ENCODE measurements at regions not wholly inside any gene's neighbourhood (a gene's known extent, or its start where the extent isn't known, plus 50 kb on each side); places are given as distances from the start of the nearest gene placed in this dataset.

DNA sequence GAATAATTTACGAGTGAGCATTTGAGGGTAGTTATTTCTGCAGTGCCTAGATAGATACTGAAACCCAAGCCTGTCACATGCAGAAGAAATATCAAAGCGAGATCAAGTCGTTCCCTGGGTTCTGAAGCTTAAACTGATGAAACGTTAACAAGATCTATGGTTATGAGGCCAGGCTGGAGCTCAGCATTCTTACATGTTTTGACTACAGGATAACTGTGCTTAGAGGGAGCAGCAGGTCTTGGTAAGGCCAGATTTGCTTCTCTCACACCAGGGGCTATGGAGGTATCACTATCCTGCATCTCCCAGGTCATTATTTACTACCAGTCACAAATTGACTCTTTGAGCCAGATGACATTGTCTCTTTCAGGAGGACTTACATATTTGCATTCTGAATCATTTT lies 1401.4 kb upstream of the PRMT6 start:
- TF ChIP-seq, protein P1, sequence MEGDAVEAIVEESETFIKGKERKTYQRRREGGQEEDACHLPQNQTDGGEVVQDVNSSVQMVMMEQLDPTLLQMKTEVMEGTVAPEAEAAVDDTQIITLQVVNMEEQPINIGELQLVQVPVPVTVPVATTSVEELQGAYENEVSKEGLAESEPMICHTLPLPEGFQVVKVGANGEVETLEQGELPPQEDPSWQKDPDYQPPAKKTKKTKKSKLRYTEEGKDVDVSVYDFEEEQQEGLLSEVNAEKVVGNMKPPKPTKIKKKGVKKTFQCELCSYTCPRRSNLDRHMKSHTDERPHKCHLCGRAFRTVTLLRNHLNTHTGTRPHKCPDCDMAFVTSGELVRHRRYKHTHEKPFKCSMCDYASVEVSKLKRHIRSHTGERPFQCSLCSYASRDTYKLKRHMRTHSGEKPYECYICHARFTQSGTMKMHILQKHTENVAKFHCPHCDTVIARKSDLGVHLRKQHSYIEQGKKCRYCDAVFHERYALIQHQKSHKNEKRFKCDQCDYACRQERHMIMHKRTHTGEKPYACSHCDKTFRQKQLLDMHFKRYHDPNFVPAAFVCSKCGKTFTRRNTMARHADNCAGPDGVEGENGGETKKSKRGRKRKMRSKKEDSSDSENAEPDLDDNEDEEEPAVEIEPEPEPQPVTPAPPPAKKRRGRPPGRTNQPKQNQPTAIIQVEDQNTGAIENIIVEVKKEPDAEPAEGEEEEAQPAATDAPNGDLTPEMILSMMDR (IDR thresholded peaks at IDR 0.05; ENCODE audit: low read depth, low read length), result no peak
- no peak overlapping the region for H3K4me3 ChIP-seq (ENCODE audit: low read depth, low read length)

DNA sequence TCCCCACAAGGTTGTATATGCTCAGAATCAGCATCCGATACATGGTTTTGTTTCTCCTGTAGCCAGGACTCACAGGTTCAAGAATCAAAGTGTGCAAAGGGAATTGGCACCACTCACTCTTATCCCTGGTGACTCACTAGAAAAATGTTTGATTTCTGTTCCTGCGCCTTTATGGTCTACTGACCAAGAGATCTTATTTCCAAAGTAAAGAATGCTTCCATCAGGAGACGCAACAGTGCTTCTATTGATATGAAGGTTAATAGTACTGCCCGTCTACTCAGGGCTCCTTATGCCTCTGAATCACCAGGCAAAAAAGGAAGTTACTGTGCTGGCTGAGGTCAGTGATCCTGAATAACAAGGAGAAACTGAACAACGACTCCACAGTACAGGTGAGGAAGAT lies 1392.0 kb upstream of the PRMT6 start:
- H3K4me3 ChIP-seq (ENCODE audit: low read depth, low read length), result no peak overlapping the region
- TF ChIP-seq, protein P1 (IDR thresholded peaks at IDR 0.05; ENCODE audit: low read depth, low read length), result no peak

DNA sequence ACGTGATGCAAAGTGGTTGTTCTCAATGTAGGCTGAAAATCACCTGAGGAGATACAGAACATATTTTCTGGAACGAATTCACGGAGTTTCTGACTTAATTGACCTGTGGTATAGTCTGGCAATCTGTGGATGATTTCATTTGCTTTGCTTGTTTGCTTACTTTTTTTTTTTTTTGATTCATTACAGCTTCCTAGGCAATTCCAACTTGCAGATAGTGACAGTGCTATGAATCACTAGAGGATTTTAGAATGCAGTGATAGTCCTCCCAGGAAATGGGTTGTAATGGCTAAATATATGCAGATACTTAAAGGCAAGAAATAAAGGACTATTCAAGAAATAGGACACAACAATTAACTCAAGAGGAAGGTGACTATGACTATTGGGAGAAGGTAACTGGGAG lies 1378.1 kb upstream of the PRMT6 start:
- TF ChIP-seq, protein P1 (IDR thresholded peaks at IDR 0.05; ENCODE audit: low read depth, low read length), result no peak
- no peak overlapping the region for H3K4me3 ChIP-seq (ENCODE audit: low read depth, low read length)

DNA sequence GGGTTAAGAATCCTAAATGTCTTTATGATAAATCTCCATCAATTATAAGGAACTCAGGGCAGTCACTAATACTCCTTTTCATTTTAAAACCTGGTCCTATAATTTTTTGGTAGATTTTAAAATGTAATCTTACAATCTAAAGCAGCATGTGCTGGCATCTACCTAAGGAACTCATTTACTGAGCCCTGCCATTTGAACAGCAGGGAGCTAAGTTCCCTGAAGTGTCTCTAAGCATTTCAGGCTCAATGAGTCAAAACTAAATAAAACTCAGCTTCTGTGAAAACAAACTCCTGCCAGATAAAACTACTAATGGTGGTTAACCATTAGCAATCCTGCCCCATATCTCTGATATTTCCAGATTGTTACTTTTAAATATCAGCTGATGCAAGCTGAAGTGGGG lies 1371.8 kb upstream of the PRMT6 start:
- no peak overlapping the region for H3K4me3 ChIP-seq (ENCODE audit: low read depth, low read length)
- TF ChIP-seq, protein P1 (IDR thresholded peaks at IDR 0.05; ENCODE audit: low read depth, low read length), result no peak

DNA sequence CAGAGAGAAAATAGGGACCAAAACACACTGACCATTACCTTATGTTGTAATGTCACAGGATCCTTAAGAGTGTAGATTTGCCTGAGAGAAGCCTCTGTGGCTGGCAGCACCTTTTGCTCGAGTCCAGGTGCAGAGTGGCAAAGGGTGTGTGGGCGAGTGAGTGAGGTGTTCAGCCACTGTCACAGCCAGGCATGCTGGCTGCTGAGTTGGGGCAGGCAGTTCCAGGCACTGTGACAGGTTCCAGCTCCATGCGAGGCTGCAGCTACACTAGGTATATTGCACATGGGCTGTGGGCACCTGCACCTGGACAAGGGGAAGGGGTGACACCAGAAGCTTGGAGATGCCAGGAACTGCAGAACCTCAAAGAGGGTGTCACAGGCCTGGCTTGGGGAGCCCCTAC lies 1370.4 kb upstream of the PRMT6 start:
- TF ChIP-seq, protein P1 (IDR thresholded peaks at IDR 0.05; ENCODE audit: low read depth, low read length), result no peak

DNA sequence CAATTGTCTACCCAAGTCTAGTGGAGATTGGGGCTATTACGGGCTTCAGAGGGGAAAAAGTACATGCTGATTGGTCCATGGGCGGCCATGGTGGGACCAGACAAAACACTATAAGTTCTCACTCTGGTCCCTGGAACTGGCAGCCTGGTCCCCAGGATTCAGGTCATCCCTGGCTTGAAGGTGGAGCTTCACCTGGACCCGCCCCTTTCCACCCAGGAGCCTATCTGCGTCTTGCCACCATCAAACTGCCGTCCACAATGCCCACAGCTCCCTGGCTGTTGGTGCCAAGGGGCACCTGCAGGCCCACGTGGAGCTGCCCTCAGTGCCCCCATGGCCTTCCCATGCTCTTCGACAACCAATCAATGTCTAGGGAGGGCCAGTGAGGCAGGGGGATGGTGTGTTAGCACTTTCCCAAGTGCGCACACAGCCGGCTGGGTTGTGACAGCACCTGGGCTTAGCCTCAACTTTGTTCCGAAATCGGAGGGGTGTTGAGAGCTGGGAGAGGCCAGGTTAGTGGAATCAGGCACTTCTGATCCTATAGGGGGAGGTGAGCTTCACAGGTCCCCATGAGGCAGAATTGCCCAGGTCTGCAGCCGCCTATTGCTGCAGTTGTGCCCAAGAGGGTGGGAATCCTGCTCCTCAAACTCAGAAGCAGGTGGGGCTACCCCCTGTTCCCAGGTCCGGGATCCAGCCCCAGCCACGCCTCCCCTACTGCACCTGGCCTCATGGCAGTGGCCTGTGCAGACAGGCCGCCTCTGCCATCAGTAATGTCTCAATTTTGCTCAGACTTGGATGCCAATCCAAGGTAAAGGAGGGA lies 1369.4 kb upstream of the PRMT6 start:
- TF ChIP-seq, protein P1 (IDR thresholded peaks at IDR 0.05; ENCODE audit: low read depth, low read length), result no peak
- no peak overlapping the region for H3K4me3 ChIP-seq (ENCODE audit: low read depth, low read length)

More for the DNA sequence above, 1370.4 kb upstream of the PRMT6 start:
- no peak overlapping the region for H3K4me3 ChIP-seq (ENCODE audit: low read depth, low read length)

DNA sequence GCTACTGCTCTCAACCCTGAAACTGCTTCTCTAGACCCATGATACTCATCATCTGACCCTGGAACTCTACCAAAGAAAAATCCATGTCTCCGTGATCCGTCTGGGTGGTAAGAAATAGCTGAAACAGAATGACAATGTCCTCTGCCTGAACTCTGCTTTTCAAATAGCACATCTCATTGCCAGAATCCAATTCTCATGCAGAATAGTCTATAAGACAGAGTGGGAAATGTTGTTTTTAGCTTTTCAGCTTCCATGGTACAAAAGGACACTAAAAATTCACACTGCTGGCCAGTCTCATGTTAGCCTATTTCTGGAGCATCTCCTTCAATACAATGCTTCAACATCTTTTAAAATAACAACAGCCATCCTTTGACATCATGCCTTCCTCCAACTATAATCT lies 1355.8 kb upstream of the PRMT6 start:
- TF ChIP-seq, protein P1 (IDR thresholded peaks at IDR 0.05; ENCODE audit: low read depth, low read length), result no peak
- no peak overlapping the region for H3K4me3 ChIP-seq (ENCODE audit: low read depth, low read length)
